Activated CD4-positive, alpha-beta memory T cell treated with anti-CD3 and anti-CD28 coated beads for 36 hours (primary cell): ENCODE measurements at regions not wholly inside any gene's neighbourhood (a gene's known extent, or its start where the extent isn't known, plus 50 kb on each side); places are given as distances from the start of the nearest gene placed in this dataset.

Experiments
- CTCF ChIA-PET: fragments of 350-600 bp; sonication (Branson Sonifier 250); formaldehyde crosslinking; loops from one replicate; lab custom pipeline; 2021; ENCODE audit warnings: antibody characterized with exemption, inconsistent platforms; lab: Charles Lee
- POLR2A ChIA-PET: fragments of 350-600 bp; sonication (Branson Sonifier 250); formaldehyde crosslinking; loops from one replicate; lab custom pipeline; 2021; ENCODE audit warnings: antibody characterized with exemption; lab: Charles Lee
- DNase-seq: peaks from one replicate; pipeline ENCODE4 v3.0.0-alpha.2; 2020
- H3K27ac Mint-ChIP-seq: one replicate; pipeline ENCODE4 v1.8.0; 2021; ENCODE audit warnings: mixed read lengths
- H3K27me3 Mint-ChIP-seq: one replicate; pipeline ENCODE4 v1.8.0; 2021; ENCODE audit warnings: mixed read lengths
- H3K36me3 Mint-ChIP-seq: one replicate; pipeline ENCODE4 v1.8.0; 2021; ENCODE audit warnings: mixed read lengths
- H3K4me1 Mint-ChIP-seq: one replicate; pipeline ENCODE4 v1.8.0; 2021; ENCODE audit warnings: low read depth, mixed read lengths
- H3K4me3 Mint-ChIP-seq: one replicate; pipeline ENCODE4 v1.8.0; 2021; ENCODE audit warnings: mild to moderate bottlenecking, mixed read lengths
- H3K9me3 Mint-ChIP-seq: one replicate; pipeline ENCODE4 v1.8.0; 2021; ENCODE audit warnings: mixed read lengths
- intact Hi-C: fragments of 100-400 bp; cut with micrococcal nuclease; formaldehyde crosslinking; loops from one replicate; pipeline ENCODE4 v1.15.1; 2023

DNA sequence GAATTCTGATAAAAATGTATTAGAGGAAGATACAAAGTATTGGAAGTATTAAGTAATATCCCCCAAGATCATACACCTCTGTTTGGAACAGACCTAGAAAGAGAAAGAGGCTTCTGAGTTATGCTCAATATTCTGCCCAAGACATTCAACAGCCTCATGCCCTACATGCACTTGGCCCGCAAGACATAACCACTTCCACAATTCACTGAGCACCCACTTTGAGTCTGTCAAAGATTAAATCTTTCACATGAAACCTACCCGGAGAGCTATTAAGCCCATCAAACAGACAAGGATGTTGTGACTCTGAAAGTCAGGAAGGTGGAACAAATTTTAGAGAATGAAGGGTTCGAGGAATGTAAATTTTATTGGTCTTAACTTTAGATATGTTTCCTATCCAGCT is 344.7 kb upstream of the SYT4 start:
- intact Hi-C loops, result no loop called here
- no peak for DNase-seq
- Mint-ChIP-seq H3K27ac (no peak overlapping the region), H3K36me3 (no peaks in the 10 kb centered on the region), H3K4me1 (no peaks in the 10 kb centered on the region), H3K27me3 (no peaks in the 10 kb centered on the region), H3K9me3 (no peaks in the 10 kb centered on the region), H3K4me3 (no peak overlapping the region)
- CTCF ChIA-PET, result interaction anchor here (1.4 to 2.3 kb wide), 4 partner anchors 15 to 1763 kb away, joined by 3 to 9 read pairs (median 6); no protein-coding TSS in a partner anchor
- POLR2A ChIA-PET, result no interaction called here

GRCh38 chr18:43625582-43625981 is 348.3 kb upstream of the SYT4 start:
- no peaks in the 10 kb centered on the region for H3K9me3 Mint-ChIP-seq
- no peak overlapping the region for H3K4me3 Mint-ChIP-seq
- no peaks in the 10 kb centered on the region for H3K36me3 Mint-ChIP-seq
- ChIA-PET CTCF (no interaction called here), POLR2A (no interaction called here)
- no peaks in the 10 kb centered on the region for H3K4me1 Mint-ChIP-seq
- no peaks in the 10 kb centered on the region for H3K27me3 Mint-ChIP-seq
- intact Hi-C loops, result no loop called here
- H3K27ac Mint-ChIP-seq, result no peak overlapping the region
- DNase-seq, result no peak

DNA sequence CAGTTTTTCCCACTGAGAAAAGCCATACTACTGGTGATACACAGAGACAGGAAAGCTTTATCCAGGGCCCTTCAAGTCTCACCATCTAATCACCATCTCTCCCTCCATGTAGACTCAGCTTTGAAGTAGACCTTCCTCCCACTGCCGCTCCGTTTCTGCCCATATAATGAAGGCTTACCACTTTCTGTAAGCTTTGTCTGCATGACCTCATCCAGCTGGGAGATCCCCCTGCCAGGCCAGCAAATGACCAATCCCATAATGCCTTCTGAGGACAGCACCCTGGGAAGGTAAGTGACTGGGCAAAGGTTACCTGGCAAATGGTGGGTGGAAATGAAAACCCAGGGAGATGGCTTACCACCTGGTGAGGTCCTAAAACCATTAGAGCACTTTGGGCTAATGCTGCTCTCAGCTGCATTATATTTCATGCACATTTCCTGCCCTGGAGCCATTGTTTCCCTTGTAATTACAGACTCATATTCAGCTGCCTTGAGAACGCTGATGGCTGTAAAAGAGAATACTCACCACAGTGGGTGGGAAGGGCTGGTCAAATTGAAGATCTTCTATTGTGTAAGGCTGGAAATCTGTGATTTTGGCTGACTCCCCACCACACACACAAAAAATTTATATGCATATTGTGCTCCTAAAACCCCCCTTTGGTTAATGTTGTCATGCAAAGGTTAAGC is 350.7 kb upstream of the SYT4 start:
- H3K9me3 Mint-ChIP-seq, result no peaks in the 10 kb centered on the region
- POLR2A ChIA-PET, result no interaction called here
- intact Hi-C loops, result no loop called here
- DNase-seq, result no peak
- CTCF ChIA-PET, result no interaction called here
- no peaks in the 10 kb centered on the region for H3K36me3 Mint-ChIP-seq
- no peaks in the 10 kb centered on the region for H3K4me1 Mint-ChIP-seq
- no peak overlapping the region for H3K27ac Mint-ChIP-seq
- H3K27me3 Mint-ChIP-seq, result no peaks in the 10 kb centered on the region
- no peak overlapping the region for H3K4me3 Mint-ChIP-seq

DNA sequence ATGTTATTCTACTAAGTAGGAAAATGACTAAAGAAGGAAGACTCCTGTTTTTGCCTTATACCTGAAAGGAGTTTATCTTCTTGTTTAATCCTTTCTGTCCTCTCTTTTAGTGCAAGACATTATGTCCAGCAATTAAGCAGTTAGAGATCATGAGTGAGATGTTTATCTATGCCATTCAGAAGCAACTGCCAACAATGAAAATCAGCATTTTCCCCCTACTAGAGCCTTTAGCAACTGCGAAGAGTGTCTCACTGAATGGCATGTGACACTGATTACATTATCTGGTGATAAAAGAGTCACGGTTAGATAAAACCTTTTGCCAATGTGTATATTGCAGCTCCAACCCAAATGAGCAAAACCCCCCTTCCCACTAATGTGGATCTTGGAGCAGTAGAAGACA is 357.7 kb upstream of the SYT4 start:
- Mint-ChIP-seq H3K4me1 (no peaks in the 10 kb centered on the region), H3K4me3 (no peak overlapping the region), H3K27ac (no peak overlapping the region), H3K36me3 (no peaks in the 10 kb centered on the region), H3K27me3 (no peaks in the 10 kb centered on the region), H3K9me3 (no peaks in the 10 kb centered on the region)
- ChIA-PET CTCF (no interaction called here), POLR2A (no interaction called here)
- no peak for DNase-seq
- intact Hi-C loops, result no loop called here

- Mint-ChIP-seq H3K9me3 (no peaks in the 10 kb centered on the region), H3K36me3 (no peaks in the 10 kb centered on the region), H3K27me3 (no peaks in the 10 kb centered on the region), H3K4me3 (no peak overlapping the region), H3K27ac (no peak overlapping the region), H3K4me1 (no peaks in the 10 kb centered on the region)
- intact Hi-C loops, result no loop called here
- no peak for DNase-seq
- ChIA-PET CTCF (no interaction called here), POLR2A (no interaction called here)
Measured at GRCh38 chr18:43635397-43635796, 358.1 kb upstream of the SYT4 start.

GRCh38 chr18:43642727-43643330 is 365.5 kb upstream of the SYT4 start:
- CTCF ChIA-PET, result no interaction called here
- Mint-ChIP-seq H3K4me1 (no peaks in the 10 kb centered on the region), H3K36me3 (no peaks in the 10 kb centered on the region), H3K9me3 (peaks cover 4% of the 10 kb centered on the region), H3K27ac (no peak overlapping the region), H3K4me3 (no peak overlapping the region), H3K27me3 (no peaks in the 10 kb centered on the region)
- POLR2A ChIA-PET, result no interaction called here
- DNase-seq, result no peak
- intact Hi-C loops, result no loop called here

- Mint-ChIP-seq H3K27ac (no peak overlapping the region), H3K4me3 (no peak overlapping the region), H3K36me3 (no peaks in the 10 kb centered on the region), H3K4me1 (no peaks in the 10 kb centered on the region), H3K9me3 (no peaks in the 10 kb centered on the region), H3K27me3 (no peaks in the 10 kb centered on the region)
- intact Hi-C loops, result no loop called here
- POLR2A ChIA-PET, result no interaction called here
- CTCF ChIA-PET, result no interaction called here
- no peak for DNase-seq
Measured at GRCh38 chr18:43648002-43648401, 370.7 kb upstream of the SYT4 start.

DNA sequence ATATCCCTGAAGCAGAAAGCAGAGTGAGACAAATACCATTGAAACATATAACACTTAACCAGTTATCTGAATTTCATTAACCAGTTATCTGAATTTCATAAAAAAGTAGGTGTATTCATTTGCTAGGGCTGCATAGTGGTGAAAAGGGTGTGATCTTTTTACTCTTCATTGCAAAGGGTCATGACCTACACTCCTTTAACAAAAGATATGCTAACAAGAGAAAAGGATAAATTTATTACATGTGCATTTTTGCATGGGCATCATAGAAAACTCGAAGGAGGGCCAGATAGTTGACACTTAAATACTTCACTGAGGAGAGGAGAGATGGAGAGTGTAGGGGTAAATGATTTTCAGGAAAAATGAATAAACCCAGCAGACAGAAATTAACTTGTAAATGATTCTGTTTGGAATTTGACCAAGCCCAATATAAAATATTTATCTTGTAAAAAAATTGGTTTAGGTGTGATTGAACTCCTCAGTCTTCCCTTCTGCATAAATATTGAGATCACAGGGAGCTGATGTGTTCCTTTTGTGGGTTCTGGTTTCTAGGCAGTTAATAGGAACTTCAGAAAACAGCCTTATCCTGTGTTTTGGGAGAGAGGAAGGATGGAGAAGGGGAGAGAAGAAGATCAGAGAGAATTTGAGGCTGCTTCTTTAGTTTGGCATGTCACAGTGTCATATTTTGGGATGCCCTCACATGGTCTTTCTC is 372.5 kb upstream of the SYT4 start:
- CTCF ChIA-PET, result interaction anchor here (1.9 kb wide), 1 partner anchor 12 kb away, joined by 4 read pairs; no protein-coding TSS in a partner anchor

DNA sequence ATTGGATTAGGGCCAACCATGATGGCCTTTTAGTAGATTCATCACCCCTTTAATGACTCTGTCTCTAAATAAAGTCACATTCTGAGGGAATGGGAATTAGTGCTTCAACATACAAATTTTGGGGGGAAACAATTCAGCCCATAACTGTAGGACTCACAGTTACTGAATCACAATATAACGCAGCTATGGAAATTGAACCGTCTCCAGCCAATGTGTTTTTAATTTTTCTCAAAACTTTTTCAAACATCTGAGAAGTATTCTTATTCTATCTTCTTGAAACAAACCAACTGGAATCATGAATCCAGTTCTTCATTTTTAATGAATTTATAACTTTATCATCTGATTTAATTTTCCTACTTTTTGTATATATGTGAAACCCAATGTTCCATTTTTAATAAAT is 373.1 kb upstream of the SYT4 start:
- CTCF ChIA-PET, result interaction anchor here (1.9 kb wide), 1 partner anchor 11 kb away, joined by 4 read pairs; no protein-coding TSS in a partner anchor

More for the DNA sequence above, 372.5 kb upstream of the SYT4 start:
- DNase-seq, result no peak
- Mint-ChIP-seq H3K4me1 (no peaks in the 10 kb centered on the region), H3K27ac (no peak overlapping the region), H3K36me3 (no peaks in the 10 kb centered on the region), H3K4me3 (no peak overlapping the region), H3K27me3 (no peaks in the 10 kb centered on the region), H3K9me3 (peaks cover 9% of the 10 kb centered on the region)
- POLR2A ChIA-PET, result no interaction called here
- intact Hi-C loops, result no loop called here

GRCh38 chr18:43651057-43651456 is 373.8 kb upstream of the SYT4 start:
- no peak overlapping the region for H3K4me3 Mint-ChIP-seq
- no peaks in the 10 kb centered on the region for H3K36me3 Mint-ChIP-seq
- CTCF ChIA-PET, result interaction anchor here (1.9 kb wide), 1 partner anchor 11 kb away, joined by 4 read pairs; no protein-coding TSS in a partner anchor
- no peaks in the 10 kb centered on the region for H3K27me3 Mint-ChIP-seq
- no peak overlapping the region for H3K27ac Mint-ChIP-seq
- peaks cover 15% of the 10 kb centered on the region for H3K9me3 Mint-ChIP-seq
- DNase-seq, result no peak
- POLR2A ChIA-PET, result no interaction called here
- intact Hi-C loops, result no loop called here
- H3K4me1 Mint-ChIP-seq, result no peaks in the 10 kb centered on the region

More for the DNA sequence above, 373.1 kb upstream of the SYT4 start:
- Mint-ChIP-seq H3K36me3 (no peaks in the 10 kb centered on the region), H3K27ac (no peak overlapping the region), H3K4me1 (no peaks in the 10 kb centered on the region), H3K27me3 (no peaks in the 10 kb centered on the region), H3K4me3 (no peak overlapping the region), H3K9me3 (peaks cover 13% of the 10 kb centered on the region)
- intact Hi-C loops, result no loop called here
- POLR2A ChIA-PET, result no interaction called here
- no peak for DNase-seq

DNA sequence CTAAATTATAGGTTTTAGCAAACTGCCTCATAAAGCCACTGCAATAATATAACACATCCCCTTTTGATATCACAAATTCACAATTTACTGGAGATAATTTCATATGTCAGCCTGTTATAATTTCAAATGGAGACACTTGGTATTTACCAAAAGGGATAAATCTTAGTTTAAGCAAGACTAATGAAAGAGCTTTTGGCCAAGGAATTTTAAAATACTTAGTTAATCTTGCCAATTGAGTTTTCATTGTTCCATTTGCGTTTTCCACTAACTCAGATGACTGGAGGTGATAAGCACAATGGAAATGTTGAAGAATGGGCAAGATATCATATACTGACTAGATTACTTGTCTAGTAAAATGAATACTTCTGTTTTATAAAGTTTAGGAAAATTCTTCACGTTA is 379.3 kb upstream of the SYT4 start:
- Mint-ChIP-seq H3K27ac (no peak overlapping the region), H3K4me3 (no peak overlapping the region), H3K36me3 (no peaks in the 10 kb centered on the region), H3K9me3 (peaks cover 16% of the 10 kb centered on the region), H3K27me3 (no peaks in the 10 kb centered on the region), H3K4me1 (no peaks in the 10 kb centered on the region)
- no peak for DNase-seq
- intact Hi-C loops, result no loop called here
- ChIA-PET POLR2A (no interaction called here), CTCF (no interaction called here)

DNA sequence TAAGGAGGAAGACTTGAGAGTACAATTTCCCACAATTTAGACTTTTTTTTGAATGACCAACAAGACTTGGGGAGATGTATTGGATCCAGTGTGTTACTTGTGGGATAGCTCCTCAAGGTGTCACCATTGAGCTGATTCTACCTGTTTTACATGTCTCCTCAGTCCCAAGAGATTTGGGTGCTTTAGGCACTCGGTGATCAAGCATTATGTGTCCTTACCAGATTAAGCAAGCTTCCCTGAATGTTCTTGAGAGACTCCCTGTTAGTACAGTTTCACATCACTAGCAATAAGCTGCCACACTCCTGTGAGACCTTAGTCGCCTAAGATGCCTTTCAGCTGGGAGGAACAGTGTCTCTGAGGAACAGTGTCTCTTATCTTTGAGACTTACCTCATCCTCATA is 384.3 kb upstream of the SYT4 start:
- no peak for DNase-seq
- H3K36me3 Mint-ChIP-seq, result no peaks in the 10 kb centered on the region
- POLR2A ChIA-PET, result no interaction called here
- no peaks in the 10 kb centered on the region for H3K27me3 Mint-ChIP-seq
- intact Hi-C loops, result no loop called here
- no peak overlapping the region for H3K27ac Mint-ChIP-seq
- CTCF ChIA-PET, result interaction anchor here (1.2 kb wide), 1 partner anchor 11 kb away, joined by 4 read pairs; no protein-coding TSS in a partner anchor
- H3K4me1 Mint-ChIP-seq, result no peaks in the 10 kb centered on the region
- H3K9me3 Mint-ChIP-seq, result peaks cover 2% of the 10 kb centered on the region
- H3K4me3 Mint-ChIP-seq, result no peak overlapping the region
